ENCODE measurements at regions not wholly inside any gene's neighbourhood (a gene's known extent, or its start where the extent isn't known, plus 50 kb on each side); places are given as distances from the start of the nearest gene placed in this dataset.
"Not testable (repeated sequence)": the region's sequence is repeated elsewhere in the genome, so short reads cannot be mapped to it uniquely, and the experiment has no call there.

DNA sequence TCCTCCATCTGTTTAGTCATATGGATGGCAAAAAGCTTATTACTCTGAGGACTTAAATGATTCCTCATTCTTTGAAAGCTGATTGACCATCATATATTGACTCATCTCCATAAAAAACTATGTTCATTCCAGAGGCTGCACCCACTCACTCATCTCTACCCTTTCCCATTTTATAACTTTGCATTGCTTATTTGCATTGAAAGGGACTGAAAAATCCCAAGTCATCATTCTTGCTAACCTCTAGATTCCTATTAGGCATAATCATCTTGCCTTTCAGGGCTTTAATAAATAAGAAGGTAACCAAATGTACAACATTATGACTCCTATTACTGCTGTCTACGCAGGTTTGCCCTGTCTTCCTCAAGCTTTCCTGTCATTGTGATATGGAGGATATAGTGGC, 1180.3 kb upstream of the B3GALT2 start:
- no peaks in the 10 kb centered on the region for H3K4me1 ChIP-seq (ENCODE audit: insufficient read depth, low read length)
- no peaks in the 10 kb centered on the region for H3K9me3 ChIP-seq (ENCODE audit: low read depth, low read length)
- H3K27me3 ChIP-seq (ENCODE audit: insufficient read depth, low read length) = no peaks in the 10 kb centered on the region
- H3K4me3 ChIP-seq (ENCODE audit: low read length) = no peak overlapping the region

DNA sequence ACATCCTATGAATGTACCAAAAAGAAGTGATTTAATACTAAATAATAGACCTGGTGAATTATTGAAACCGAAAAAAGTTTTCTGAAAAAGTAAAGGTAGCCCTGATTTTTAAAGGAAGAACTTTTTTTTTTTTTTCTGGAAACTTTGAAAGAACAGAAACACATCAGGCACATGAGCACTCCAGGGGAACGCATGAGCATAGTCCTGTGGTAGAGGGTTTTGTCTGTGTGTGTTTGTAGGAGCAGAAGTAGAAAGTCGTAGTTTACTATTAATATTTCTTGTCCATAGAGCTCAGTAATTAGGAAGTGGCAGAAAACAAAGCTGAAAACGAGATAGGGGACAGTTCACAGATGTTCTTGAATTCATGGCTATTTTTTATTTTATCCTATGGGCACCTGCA, 1175.9 kb upstream of the B3GALT2 start:
- H3K27me3 ChIP-seq (ENCODE audit: insufficient read depth, low read length) = no peaks in the 10 kb centered on the region
- H3K4me3 ChIP-seq (ENCODE audit: low read length) = no peak overlapping the region
- H3K4me1 ChIP-seq (ENCODE audit: insufficient read depth, low read length) = no peaks in the 10 kb centered on the region
- H3K9me3 ChIP-seq (ENCODE audit: low read depth, low read length) = no peaks in the 10 kb centered on the region

DNA sequence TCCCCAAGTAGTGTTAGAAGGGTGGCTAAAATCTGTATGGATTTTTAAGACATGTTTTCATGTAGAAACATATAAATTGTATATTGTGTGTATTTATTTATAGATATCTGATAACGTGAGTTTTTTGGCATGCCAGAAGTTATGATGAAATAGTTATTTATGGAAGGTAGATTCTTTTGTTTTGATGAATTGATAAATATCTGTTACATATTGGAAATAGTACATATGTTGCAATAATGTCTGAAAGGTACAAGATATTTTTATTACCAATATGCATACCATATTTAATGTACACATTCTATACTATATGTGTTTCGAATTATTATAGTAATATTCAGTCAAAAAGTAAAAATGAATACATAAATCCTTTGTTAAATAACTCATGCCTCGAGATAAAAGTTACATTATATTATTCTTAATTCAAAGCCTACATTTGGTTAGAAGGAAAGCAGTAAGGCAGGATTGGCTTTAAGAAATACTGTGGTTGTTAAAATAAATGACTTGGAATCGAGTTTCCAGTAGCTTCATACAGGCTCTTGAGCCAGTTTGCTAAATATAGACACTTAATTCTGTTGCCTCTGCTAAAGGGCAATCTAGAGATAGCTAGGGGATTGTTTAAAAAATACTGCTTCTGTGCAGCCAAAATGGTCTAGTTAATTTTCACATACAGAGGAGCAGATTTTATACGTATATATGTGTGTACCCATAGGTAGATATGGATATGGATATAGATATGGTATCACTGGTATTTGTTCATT, 1175.1 kb upstream of the B3GALT2 start:
- Histone ChIP-seq H3K9me3 (ENCODE audit: low read depth, low read length) (no peaks in the 10 kb centered on the region), H3K4me3 (ENCODE audit: low read length) (no peak overlapping the region), H3K27me3 (ENCODE audit: insufficient read depth, low read length) (no peaks in the 10 kb centered on the region), H3K4me1 (ENCODE audit: insufficient read depth, low read length) (no peaks in the 10 kb centered on the region)

DNA sequence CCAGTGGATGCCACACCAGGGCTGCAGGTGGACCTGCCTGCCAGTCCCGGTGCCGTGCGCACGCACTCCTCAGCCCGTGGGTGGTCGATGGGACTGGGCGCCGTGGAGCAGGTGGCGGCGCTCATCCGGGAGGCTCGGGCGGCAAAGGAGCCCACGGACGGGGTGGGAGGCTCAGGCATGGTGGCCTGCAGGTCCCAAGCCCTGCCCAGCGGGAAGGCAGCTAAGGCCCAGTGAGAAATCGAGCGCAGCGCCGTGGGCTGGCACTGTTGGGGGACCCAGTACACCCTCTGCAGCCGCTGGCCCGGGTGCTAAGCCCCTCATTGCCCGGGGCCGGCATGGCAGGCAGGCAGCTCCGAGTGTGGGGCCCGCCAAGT, 1171.8 kb upstream of the B3GALT2 start:
- Histone ChIP-seq H3K4me3 (ENCODE audit: low read length) (no peak overlapping the region), H3K27me3 (ENCODE audit: insufficient read depth, low read length) (no peaks in the 10 kb centered on the region), H3K9me3 (ENCODE audit: low read depth, low read length) (no peaks in the 10 kb centered on the region), H3K4me1 (ENCODE audit: insufficient read depth, low read length) (no peaks in the 10 kb centered on the region)

DNA sequence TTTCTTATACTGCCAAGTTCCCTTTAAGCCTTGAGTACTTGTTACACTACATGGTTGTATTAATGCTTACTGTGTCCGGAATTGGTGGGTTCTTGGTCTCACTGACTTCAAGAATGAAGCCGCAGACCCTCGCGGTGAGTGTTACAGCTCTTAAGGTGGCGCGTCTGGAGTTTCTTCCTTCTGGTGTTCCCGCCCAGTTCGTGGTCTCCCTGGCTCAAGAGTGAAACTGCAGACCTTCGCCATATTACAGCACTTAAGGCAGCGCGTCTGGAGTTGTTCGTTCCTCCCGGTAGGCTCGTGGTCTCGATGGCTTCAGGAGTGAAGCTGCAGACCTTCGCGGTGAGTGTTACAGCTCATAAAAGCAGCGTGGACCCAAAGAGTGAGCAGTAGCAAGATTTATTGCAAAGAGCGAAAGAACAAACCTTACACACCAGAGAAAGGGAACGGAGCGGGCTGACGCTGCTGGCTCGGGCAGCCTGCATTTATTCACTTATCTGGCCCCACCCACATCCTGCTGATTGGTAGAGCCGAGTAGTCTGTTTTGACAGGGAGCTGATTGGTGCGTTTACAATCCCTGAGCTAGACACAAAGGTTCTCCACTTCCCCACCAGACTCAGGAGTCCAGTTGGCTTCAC, 1171.3 kb upstream of the B3GALT2 start:
- H3K4me1 ChIP-seq (ENCODE audit: insufficient read depth, low read length); H3K4me3 ChIP-seq (ENCODE audit: low read length); H3K27me3 ChIP-seq (ENCODE audit: insufficient read depth, low read length); H3K9me3 ChIP-seq (ENCODE audit: low read depth, low read length): not testable (repeated sequence)

DNA sequence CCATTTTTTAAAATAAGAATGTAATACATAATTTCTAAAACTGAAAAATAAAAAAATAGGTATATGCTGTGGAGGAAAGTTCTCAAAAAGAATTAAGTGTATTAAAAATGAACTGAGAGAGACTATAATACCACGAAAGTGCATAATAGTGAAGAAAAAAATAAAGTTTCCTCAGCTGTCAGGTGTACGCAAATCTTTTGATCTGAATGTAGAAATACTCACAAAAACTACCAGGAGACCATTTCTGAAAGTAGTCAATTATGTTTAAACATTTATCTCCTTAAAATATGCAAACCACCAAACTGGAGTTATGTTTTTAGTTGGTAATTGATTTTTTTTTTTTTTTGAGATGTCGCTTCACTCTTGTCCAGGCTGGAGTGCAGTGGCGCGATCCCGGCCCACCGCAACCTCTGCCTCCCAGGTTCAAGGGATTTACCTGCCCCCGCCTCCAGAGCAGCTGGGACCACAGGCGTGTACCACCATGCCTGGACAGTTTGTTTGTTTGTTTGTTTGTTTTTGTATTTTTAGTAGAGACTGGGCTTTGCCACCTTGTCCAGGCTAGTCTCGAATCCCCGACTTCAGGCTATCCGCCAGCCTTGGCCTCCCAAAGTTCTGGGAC, 1169.2 kb upstream of the B3GALT2 start:
- no peaks in the 10 kb centered on the region for H3K27me3 ChIP-seq (ENCODE audit: insufficient read depth, low read length)
- H3K9me3 ChIP-seq (ENCODE audit: low read depth, low read length) = no peaks in the 10 kb centered on the region

DNA sequence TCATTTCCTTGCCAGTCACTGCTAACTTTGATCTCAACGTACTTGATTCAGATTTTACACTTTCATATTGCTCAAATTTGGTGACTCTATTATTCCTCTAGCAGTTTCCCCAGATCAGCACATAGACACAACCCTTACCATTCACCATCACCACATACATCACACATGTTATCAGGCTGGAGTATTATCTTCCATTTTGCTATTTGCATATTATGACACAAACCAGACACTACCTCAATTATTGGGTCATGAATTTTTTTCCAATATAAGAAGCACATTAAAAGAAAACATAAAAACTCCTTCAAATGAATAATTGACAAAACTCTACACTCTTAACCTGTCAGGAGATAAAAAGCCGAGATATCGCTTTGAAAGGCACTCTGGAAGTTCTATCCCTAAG, 1166.7 kb upstream of the B3GALT2 start:
- Histone ChIP-seq H3K4me3 (ENCODE audit: low read length) (no peak overlapping the region), H3K4me1 (ENCODE audit: insufficient read depth, low read length) (no peaks in the 10 kb centered on the region)

More for the DNA sequence above, 1169.2 kb upstream of the B3GALT2 start:
- Histone ChIP-seq H3K4me1 (ENCODE audit: insufficient read depth, low read length) (no peaks in the 10 kb centered on the region), H3K4me3 (ENCODE audit: low read length) (no peak overlapping the region)

DNA sequence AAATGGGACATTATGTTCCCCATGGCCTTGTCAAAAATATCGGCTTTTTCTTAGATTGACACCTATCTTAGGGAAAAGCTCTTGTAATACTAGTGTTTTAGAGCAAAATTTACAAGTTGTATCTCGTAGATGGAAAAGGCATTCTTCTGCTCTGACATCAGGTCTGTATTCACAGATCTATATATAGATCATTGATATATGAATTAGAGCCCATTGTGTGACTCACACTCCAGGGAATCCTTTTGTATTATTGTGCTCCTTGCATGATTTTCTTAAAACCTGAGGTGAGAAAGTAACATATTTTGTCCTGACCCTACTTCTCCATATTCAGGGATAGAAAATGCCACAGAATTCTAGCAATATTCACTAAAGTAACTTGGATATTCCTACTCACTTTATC, 1160.8 kb upstream of the B3GALT2 start:
- no peak overlapping the region for H3K4me3 ChIP-seq (ENCODE audit: low read length)
- no peaks in the 10 kb centered on the region for H3K9me3 ChIP-seq (ENCODE audit: low read depth, low read length)
- no peaks in the 10 kb centered on the region for H3K27me3 ChIP-seq (ENCODE audit: insufficient read depth, low read length)
- no peaks in the 10 kb centered on the region for H3K4me1 ChIP-seq (ENCODE audit: insufficient read depth, low read length)

More for the DNA sequence above, 1166.7 kb upstream of the B3GALT2 start:
- no peaks in the 10 kb centered on the region for H3K9me3 ChIP-seq (ENCODE audit: low read depth, low read length)
- no peaks in the 10 kb centered on the region for H3K27me3 ChIP-seq (ENCODE audit: insufficient read depth, low read length)

DNA sequence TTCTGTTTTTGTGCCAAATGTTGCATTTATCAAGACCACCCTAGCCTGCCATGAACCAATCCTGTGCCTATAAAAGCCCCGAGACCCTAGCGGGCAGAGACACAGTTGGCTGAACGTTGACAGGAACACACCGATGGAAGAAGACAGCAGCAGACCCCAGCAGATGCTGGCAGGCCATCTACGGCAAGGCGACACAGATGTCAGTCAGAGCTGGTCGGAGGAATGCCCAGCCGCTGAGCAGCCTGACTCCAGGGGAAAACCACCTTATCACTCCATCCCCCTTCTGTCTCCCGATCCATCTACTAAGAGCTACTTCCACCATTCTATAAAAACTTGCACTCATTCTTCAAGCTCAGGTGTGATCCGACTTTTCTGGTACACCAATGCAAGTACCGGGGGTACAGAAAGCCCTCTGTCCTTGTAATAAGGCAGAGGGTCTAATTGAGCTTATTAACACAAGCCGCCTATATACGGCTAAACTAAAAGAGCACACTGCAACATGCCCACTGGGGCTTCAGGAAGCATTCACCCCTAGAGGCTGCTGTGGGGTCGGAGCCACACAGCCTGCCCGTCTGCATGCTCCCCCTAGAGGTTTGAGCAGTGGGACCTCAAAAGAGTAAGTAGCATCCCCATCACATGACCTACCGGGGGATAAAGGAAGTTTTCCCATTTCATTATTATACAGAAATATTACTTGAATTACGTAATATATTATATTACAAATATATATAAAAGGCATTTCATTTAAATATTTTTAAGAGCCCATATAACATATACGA, 1156.3 kb upstream of the B3GALT2 start:
- Histone ChIP-seq H3K4me1 (ENCODE audit: insufficient read depth, low read length) (no peaks in the 10 kb centered on the region), H3K4me3 (ENCODE audit: low read length) (no peak overlapping the region), H3K27me3 (ENCODE audit: insufficient read depth, low read length) (no peaks in the 10 kb centered on the region), H3K9me3 (ENCODE audit: low read depth, low read length) (no peaks in the 10 kb centered on the region)

DNA sequence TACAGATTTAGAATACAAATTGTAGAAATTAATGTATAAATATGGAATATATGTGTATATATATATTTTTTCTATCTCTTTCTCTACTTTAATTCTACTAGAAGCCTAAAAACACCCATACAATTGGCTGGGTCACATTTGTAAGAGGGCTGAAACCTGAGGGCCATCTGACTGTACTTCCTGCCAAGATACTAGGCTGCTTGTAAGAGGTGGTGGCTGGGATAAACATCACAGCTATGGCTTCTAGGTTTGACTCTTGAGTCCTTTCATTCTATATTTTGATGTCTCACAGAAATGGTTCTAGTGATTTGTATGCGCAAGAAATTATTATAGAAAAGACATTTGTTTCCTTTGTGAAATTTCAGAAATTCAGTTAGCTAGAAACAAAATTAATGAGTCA, 1155.2 kb upstream of the B3GALT2 start:
- Histone ChIP-seq H3K4me1 (ENCODE audit: insufficient read depth, low read length) (no peaks in the 10 kb centered on the region), H3K4me3 (ENCODE audit: low read length) (no peak overlapping the region), H3K9me3 (ENCODE audit: low read depth, low read length) (no peaks in the 10 kb centered on the region), H3K27me3 (ENCODE audit: insufficient read depth, low read length) (no peaks in the 10 kb centered on the region)

DNA sequence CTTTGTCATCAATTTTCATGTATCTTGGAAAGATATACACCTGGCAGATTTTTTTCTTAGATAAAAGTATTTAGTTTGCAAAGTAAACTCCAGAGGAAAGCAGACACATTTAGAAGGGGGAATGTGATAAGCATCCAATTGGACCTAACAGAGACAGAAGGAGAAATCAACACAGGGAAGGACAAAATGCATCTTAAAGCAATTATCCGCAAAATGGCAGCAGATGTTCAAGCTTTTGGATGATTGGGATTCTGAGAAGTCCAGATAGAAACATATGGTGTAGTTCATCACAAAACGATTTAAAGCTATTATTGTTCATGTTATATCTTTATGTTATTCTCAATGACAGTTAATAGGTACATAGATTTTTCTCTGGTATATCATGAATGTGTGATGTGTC, 1153.1 kb upstream of the B3GALT2 start:
- H3K27me3 ChIP-seq (ENCODE audit: insufficient read depth, low read length) = no peaks in the 10 kb centered on the region

DNA sequence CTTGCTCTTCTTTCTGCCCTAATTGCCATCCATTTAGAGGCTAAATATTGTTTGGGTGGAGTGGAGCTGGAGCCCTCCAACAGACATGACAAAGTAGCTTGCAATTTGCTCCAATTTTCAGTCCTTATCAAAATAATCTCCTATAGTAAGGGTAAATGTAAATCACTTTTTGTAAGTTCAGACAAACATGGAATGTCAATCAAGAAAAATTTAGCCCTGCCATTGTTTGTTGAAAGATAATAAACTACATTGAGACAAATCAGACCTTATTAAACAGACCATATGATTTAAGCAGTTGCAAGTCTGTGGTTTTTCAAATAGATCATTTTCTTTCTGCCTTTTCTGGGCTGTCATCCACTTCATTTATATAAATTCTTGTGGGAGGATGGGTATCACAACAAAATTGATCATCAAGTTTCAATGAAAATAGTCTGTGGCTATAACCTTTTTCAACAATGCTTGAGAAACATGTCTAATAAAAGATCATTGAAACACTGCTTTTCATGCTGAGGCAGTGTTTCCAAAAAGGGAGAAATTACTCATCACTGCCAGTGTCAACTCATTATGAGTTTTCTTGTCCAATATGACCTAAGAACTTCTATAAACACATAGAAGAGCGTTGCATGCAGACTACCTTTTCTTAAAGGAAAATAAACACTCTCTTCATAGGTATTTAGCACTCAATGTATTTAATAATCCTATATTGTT, 1152.0 kb upstream of the B3GALT2 start:
- Histone ChIP-seq H3K27me3 (ENCODE audit: insufficient read depth, low read length) (no peaks in the 10 kb centered on the region), H3K4me1 (ENCODE audit: insufficient read depth, low read length) (no peaks in the 10 kb centered on the region), H3K4me3 (ENCODE audit: low read length) (no peak overlapping the region), H3K9me3 (ENCODE audit: low read depth, low read length) (no peaks in the 10 kb centered on the region)

More for the DNA sequence above, 1153.1 kb upstream of the B3GALT2 start:
- Histone ChIP-seq H3K4me3 (ENCODE audit: low read length) (no peak overlapping the region), H3K4me1 (ENCODE audit: insufficient read depth, low read length) (no peaks in the 10 kb centered on the region), H3K9me3 (ENCODE audit: low read depth, low read length) (no peaks in the 10 kb centered on the region)

DNA sequence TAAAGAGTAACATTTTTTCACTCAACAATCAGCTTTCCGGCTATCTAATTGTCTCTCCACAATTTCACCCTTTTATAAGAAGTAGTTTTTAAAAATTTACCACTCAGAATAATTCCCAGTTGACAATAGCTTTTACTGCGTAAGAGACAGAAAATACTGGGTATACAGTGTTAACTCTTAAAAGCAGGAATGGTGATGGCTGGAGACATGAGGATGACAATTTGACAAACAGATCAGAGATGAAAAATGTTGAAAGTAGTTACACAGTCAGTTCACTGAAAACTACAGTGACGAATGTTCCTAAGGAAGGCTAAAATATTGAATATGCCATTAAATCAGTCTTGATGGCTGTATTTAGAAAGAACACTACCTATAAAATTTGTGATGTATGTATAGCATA, 1146.8 kb upstream of the B3GALT2 start:
- Histone ChIP-seq H3K4me1 (ENCODE audit: insufficient read depth, low read length) (no peaks in the 10 kb centered on the region), H3K9me3 (ENCODE audit: low read depth, low read length) (no peaks in the 10 kb centered on the region), H3K4me3 (ENCODE audit: low read length) (no peak overlapping the region), H3K27me3 (ENCODE audit: insufficient read depth, low read length) (no peaks in the 10 kb centered on the region)

DNA sequence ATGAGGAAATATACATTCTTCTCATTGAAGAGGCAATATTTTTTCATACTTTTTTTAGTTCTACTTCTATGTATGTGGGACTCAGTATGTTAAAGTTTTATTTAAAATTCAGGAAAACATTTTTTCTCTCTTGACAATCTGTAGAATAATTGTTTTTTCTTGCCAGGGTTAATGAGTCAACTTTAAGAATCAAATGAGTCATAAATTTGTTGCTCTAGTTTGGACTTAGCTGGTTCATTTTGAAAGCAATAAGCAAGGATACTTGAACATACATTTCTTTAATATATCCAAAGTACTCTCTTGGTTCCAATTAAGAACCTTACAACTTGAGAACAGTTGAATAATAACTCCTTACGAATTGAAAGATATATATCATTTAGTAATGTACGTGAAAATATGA, 1145.3 kb upstream of the B3GALT2 start:
- Histone ChIP-seq H3K9me3 (ENCODE audit: low read depth, low read length) (no peaks in the 10 kb centered on the region), H3K4me1 (ENCODE audit: insufficient read depth, low read length) (no peaks in the 10 kb centered on the region), H3K4me3 (ENCODE audit: low read length) (no peak overlapping the region), H3K27me3 (ENCODE audit: insufficient read depth, low read length) (no peaks in the 10 kb centered on the region)

DNA sequence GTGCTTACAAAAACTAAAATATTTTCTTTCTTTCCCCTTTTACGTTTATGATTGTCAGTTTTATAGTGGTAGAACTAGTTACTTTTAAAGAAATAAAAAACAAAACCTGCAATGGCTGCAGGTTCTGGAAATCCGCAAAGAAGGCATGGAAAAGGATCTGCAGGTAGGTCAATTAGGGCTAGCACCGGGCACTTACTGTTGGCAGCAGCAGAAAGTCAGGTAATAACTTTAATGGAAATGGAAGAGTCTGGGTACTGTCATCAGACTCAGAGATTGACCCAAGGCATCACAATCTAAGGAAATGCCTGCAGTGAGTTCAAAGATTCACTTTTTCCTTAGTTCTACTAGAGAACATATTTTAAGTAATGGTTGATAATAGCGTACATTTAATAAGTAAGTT, 1136.3 kb upstream of the B3GALT2 start:
- Histone ChIP-seq H3K9me3 (ENCODE audit: low read depth, low read length) (no peaks in the 10 kb centered on the region), H3K4me3 (ENCODE audit: low read length) (no peak overlapping the region), H3K4me1 (ENCODE audit: insufficient read depth, low read length) (no peaks in the 10 kb centered on the region), H3K27me3 (ENCODE audit: insufficient read depth, low read length) (no peaks in the 10 kb centered on the region)

Data from mononuclear cell (primary cell).